SK-N-SH (cell line): ENCODE measurements at regions not wholly inside any gene's neighbourhood (a gene's known extent, or its start where the extent isn't known, plus 50 kb on each side); places are given as distances from the start of the nearest gene placed in this dataset.

Experiments used
- TF ChIP-seq, protein P1 (sequence below): fragments of 200-600 bp; sonication (generic); IDR thresholded peaks from 2 replicates; pipeline ENCODE4 v1.6.1; 2017; ENCODE audit warnings: antibody characterized with exemption, mild to moderate bottlenecking, moderate library complexity
- TF ChIP-seq, protein P2 (sequence below): IDR thresholded peaks from 2 replicates; pipeline ENCODE4 v1.4.0; 2012; ENCODE audit warnings: low read depth, borderline replicate concordance

DNA sequence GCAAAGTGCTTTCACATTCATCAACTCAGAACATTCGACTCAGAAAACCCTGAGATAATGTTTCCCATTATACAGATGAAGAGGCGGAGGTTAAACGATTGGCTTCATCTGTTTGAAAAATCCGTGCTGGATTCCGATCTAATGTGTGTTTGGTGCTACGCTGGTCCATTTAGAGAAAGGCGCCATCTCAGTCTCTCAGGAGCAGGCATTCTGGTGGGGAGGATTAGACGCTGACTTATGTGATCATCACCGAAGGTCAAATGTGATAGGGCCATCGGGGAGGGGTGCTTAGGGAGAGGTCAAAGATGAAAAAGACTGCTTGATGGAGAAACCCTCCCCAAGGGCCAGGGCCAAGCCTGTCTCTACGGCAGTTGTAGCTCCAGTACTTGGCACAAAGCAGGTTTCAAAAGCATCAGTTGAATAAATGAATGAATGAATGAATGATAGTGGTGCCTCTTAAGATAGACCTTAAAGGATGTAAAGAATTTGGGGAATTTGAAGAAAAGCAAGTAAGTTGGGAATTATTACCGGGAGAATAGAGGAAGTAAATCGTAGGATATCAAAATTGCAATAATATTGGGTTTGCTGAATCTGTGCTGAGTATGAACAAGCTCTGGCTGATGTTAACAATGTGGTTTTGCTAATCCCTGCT, 160.6 kb upstream of the SHB start:
- TF ChIP-seq, protein P1, sequence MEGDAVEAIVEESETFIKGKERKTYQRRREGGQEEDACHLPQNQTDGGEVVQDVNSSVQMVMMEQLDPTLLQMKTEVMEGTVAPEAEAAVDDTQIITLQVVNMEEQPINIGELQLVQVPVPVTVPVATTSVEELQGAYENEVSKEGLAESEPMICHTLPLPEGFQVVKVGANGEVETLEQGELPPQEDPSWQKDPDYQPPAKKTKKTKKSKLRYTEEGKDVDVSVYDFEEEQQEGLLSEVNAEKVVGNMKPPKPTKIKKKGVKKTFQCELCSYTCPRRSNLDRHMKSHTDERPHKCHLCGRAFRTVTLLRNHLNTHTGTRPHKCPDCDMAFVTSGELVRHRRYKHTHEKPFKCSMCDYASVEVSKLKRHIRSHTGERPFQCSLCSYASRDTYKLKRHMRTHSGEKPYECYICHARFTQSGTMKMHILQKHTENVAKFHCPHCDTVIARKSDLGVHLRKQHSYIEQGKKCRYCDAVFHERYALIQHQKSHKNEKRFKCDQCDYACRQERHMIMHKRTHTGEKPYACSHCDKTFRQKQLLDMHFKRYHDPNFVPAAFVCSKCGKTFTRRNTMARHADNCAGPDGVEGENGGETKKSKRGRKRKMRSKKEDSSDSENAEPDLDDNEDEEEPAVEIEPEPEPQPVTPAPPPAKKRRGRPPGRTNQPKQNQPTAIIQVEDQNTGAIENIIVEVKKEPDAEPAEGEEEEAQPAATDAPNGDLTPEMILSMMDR, result no peak
- TF ChIP-seq, protein P2, sequence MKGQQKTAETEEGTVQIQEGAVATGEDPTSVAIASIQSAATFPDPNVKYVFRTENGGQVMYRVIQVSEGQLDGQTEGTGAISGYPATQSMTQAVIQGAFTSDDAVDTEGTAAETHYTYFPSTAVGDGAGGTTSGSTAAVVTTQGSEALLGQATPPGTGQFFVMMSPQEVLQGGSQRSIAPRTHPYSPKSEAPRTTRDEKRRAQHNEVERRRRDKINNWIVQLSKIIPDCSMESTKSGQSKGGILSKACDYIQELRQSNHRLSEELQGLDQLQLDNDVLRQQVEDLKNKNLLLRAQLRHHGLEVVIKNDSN, result no peak
